Lung (tissue), 11 donors: ENCODE measurements at regions not wholly inside any gene's neighbourhood (a gene's known extent, or its start where the extent isn't known, plus 50 kb on each side); places are given as distances from the start of the nearest gene placed in this dataset.

Experiments
- ATAC-seq: fragments of 200-7000 bp; cut with Tn5 transposase; one replicate; pipeline ENCODE4 v1.9.1; 2020; ENCODE audit warnings: moderate number of reproducible peaks; ENCODE audit not compliant: insufficient read depth, low FRiP score
- DNase-seq, 3 donors: peaks; one replicate each; pipeline ENCODE4 v3.0.0-alpha.2; 2013 to 2017
- H3K27ac ChIP-seq, 2 donors: one replicate each; pipeline ENCODE4 v1.5.1; 2013; ENCODE audit warnings: mild to moderate bottlenecking in 2 of 2, moderate library complexity in 2 of 2, control low read depth in 1 of 2, inconsistent platforms in 1 of 2, low read depth in 1 of 2, low read length in 1 of 2
- H3K27me3 ChIP-seq, 3 donors: one replicate each; pipeline ENCODE4 v1.5.1; 2013; ENCODE audit warnings: low read length in 2 of 3; ENCODE audit not compliant: control insufficient read depth in 3 of 3, insufficient read depth in 3 of 3
- H3K36me3 ChIP-seq, 4 donors: one replicate each; pipeline ENCODE4 v1.5.1; 2013; ENCODE audit warnings: low read length in 4 of 4, mild to moderate bottlenecking in 1 of 4, moderate library complexity in 1 of 4; ENCODE audit not compliant: control insufficient read depth in 4 of 4, insufficient read depth in 4 of 4
- H3K4me1 ChIP-seq, 5 donors: one replicate each; pipeline ENCODE4 v1.5.1; 2013; ENCODE audit warnings: low read length in 5 of 5, mild to moderate bottlenecking in 2 of 5, moderate library complexity in 1 of 5; ENCODE audit not compliant: control insufficient read depth in 5 of 5, insufficient read depth in 5 of 5
- H3K4me3 ChIP-seq: one replicate; pipeline ENCODE4 v1.5.1; 2013; ENCODE audit warnings: mild to moderate bottlenecking, control low read depth, moderate library complexity
- H3K9ac ChIP-seq, 2 donors: one replicate each; pipeline ENCODE4 v1.5.1; 2013; ENCODE audit warnings: low read length in 2 of 2, control low read depth in 1 of 2; ENCODE audit not compliant: insufficient read depth in 1 of 2
- H3K9me3 ChIP-seq, 4 donors: one replicate each; pipeline ENCODE4 v1.5.1; 2013; ENCODE audit warnings: low read length in 3 of 4, mild to moderate bottlenecking in 1 of 4, moderate library complexity in 1 of 4; ENCODE audit not compliant: control insufficient read depth in 4 of 4, insufficient read depth in 3 of 4
- WGBS, 2 donors: extraction: QIAGEN DNeasy Blood & Tissue Kit; methylation state at CpG; one replicate each; pipeline ENCODE4 v1.1.7; 2013; 5-methylcytosine and 5-hydroxymethylcytosine counted together
- TF ChIP-seq, protein P1 (sequence below): IDR thresholded peaks from 2 replicates; pipeline ENCODE4 v1.5.1; 2012; ENCODE audit warnings: mild to moderate bottlenecking; ENCODE audit errors: control extremely low read depth, extremely low read depth
- donor health status: control.
- donor health status: control.
- donor health status: Bipolar disorder and iron deficiency.
- donor health status: healthy.
- donor health status: DM: yes; HTN: yes; CAD: no.

DNA sequence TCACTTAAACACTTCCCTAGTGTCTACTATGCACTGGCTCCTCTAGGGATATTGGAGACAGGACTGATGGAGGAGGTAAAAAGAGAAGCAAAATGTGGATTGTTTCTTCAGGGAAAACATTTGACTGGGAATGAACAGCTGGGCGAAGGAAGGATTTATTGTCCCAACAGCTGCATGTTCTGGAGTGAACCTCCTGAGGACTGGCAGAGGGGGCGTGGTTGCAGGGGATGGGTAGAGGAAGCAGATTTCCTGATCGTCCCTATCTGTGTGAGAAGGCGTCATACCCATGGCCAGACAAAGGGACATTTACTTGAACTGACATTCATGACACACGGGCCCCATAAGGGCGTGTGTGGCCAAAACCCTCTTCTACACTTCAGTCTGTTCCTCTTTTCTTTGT, 321.5 kb downstream of the MAP2K4 start:
- TF ChIP-seq, protein P1, sequence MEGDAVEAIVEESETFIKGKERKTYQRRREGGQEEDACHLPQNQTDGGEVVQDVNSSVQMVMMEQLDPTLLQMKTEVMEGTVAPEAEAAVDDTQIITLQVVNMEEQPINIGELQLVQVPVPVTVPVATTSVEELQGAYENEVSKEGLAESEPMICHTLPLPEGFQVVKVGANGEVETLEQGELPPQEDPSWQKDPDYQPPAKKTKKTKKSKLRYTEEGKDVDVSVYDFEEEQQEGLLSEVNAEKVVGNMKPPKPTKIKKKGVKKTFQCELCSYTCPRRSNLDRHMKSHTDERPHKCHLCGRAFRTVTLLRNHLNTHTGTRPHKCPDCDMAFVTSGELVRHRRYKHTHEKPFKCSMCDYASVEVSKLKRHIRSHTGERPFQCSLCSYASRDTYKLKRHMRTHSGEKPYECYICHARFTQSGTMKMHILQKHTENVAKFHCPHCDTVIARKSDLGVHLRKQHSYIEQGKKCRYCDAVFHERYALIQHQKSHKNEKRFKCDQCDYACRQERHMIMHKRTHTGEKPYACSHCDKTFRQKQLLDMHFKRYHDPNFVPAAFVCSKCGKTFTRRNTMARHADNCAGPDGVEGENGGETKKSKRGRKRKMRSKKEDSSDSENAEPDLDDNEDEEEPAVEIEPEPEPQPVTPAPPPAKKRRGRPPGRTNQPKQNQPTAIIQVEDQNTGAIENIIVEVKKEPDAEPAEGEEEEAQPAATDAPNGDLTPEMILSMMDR = no peak
- ATAC-seq = no peak
- Histone ChIP-seq H3K4me3 (no peak overlapping the region), H3K36me3 (no peaks in the 10 kb centered on the region), H3K27ac (no peak overlapping the region), H3K4me1 (peaks cover 0 to 3% (median 0%) of the 10 kb centered on the region in 5 donors), H3K9ac (no peak overlapping the region), H3K9me3 (peaks cover 0 to under 1% (median 0%) of the 10 kb centered on the region in 4 donors), H3K27me3 (peaks cover 0 to 8% (median 0%) of the 10 kb centered on the region in 3 donors)
- WGBS, 2 donors = 60 to 67% methylated on average over 6 of the region's 6 CpGs
- no peak for DNase-seq

- Histone ChIP-seq H3K27me3 (peaks cover 0 to 8% (median 0%) of the 10 kb centered on the region in 3 donors), H3K4me3 (no peak overlapping the region), H3K9me3 (no peaks in the 10 kb centered on the region), H3K9ac (no peak overlapping the region), H3K36me3 (no peaks in the 10 kb centered on the region), H3K27ac (no peak overlapping the region), H3K4me1 (peaks cover 0 to 3% (median 0%) of the 10 kb centered on the region in 5 donors)
- TF ChIP-seq, protein P1 = no peak
- DNase-seq (peak; percentile 28 to 83 (median 80)), ATAC-seq (no peak)
- 48 to 59% methylated on average over 7 of the region's 7 CpGs for WGBS, 2 donors
Measured at GRCh38 chr17:12342609-12343435, 322.1 kb downstream of the MAP2K4 start.

DNA sequence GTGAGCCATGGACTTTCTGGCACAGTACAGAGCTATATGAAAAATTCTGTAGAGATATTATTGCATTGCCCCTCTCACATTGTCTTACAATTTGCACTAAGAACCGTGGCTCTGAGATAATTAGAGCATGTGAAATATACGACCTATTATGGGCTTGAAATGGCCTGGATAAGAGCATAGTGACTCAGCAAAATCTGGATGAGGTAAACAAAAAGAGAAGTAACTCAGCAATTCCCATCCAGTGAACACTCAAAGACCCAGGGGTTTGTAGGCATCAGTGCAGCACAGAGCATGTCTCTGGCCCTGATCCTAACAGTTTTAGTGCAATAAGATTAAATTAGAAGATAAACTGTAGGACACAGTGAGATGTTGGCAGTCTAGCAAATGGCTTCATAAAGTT, 317.2 kb upstream of the MYOCD start:
- peaks cover 0 to under 1% (median 0%) of the 10 kb centered on the region in 5 donors for H3K4me1 ChIP-seq
- TF ChIP-seq, protein P1 = no peak
- H3K9ac ChIP-seq = no peak overlapping the region
- H3K27me3 ChIP-seq = peaks cover 0 to 4% (median 0%) of the 10 kb centered on the region in 3 donors
- peaks cover 0 to 1% (median 0%) of the 10 kb centered on the region in 4 donors for H3K9me3 ChIP-seq
- DNase-seq = no peak
- WGBS, 2 donors = 37 to 52% methylated on average over 2 of the region's 2 CpGs
- H3K36me3 ChIP-seq = no peaks in the 10 kb centered on the region
- H3K4me3 ChIP-seq = no peak overlapping the region
- ATAC-seq = no peak
- H3K27ac ChIP-seq = no peak overlapping the region
